ENCODE measurements at regions not wholly inside any gene's neighbourhood (a gene's known extent, or its start where the extent isn't known, plus 50 kb on each side); places are given as distances from the start of the nearest gene placed in this dataset.

DNA sequence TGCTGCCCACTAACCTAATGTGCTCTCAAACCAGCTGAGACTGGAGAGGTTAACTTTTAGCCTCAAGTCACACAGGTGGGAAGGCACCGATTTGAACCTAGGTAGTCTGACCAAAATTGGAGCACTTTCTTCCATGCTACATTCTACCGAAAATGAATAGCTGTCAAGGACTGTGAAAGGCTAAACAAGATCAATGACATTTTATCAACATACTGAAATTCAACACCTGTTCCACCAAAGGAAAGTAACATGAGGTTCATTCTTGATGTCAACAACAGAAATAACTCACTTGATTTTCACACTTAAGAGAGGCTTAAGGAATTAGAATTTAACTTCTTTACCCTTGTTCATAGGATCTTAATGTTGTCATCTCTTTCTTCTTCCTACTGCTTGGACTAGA is 284.4 kb upstream of the MON1B start:
- Histone ChIP-seq H3K9ac (ENCODE audit: low read depth, low read length) (no peak overlapping the region), H3K27me3 (ENCODE audit: insufficient read depth, low read length) (no peaks in the 10 kb centered on the region), H3K4me3 (ENCODE audit: low read length) (no peak overlapping the region), H3K4me1 (ENCODE audit: insufficient read depth, low read length) (no peaks in the 10 kb centered on the region), H3K27ac (ENCODE audit: low read depth, low read length) (no peak overlapping the region), H3K36me3 (ENCODE audit: insufficient read depth, low read length) (no peaks in the 10 kb centered on the region), H3K9me3 (ENCODE audit: insufficient read depth, low read depth, low read length) (no peaks in the 10 kb centered on the region)
- 96% methylated on average over 2 of the region's 2 CpGs for WGBS

DNA sequence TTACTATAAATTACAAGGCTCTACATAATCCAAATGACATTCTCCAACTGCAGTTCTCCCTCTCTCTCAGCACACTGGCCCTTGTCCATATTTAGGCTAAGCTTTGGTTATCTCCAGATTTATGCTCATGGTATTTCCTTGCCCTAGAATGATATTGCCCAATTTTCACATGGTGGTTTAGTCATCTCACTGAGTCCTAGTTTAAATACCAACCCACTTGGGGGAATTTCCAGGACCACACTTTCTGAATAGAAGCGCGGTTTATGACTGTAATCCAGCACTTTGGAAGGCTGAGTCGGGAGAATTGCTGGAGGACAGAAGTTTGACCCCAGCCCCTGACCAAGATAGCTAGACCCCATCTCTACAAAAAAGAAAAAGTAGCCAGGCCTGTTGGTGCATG is 280.1 kb upstream of the MON1B start:
- Histone ChIP-seq H3K27ac (ENCODE audit: low read depth, low read length) (no peak overlapping the region), H3K36me3 (ENCODE audit: insufficient read depth, low read length) (no peaks in the 10 kb centered on the region), H3K27me3 (ENCODE audit: insufficient read depth, low read length) (no peaks in the 10 kb centered on the region), H3K9me3 (ENCODE audit: insufficient read depth, low read depth, low read length) (no peaks in the 10 kb centered on the region), H3K4me3 (ENCODE audit: low read length) (no peak overlapping the region), H3K4me1 (ENCODE audit: insufficient read depth, low read length) (no peaks in the 10 kb centered on the region), H3K9ac (ENCODE audit: low read depth, low read length) (no peak overlapping the region)
- 96% methylated on average over 3 of the region's 3 CpGs for WGBS

DNA sequence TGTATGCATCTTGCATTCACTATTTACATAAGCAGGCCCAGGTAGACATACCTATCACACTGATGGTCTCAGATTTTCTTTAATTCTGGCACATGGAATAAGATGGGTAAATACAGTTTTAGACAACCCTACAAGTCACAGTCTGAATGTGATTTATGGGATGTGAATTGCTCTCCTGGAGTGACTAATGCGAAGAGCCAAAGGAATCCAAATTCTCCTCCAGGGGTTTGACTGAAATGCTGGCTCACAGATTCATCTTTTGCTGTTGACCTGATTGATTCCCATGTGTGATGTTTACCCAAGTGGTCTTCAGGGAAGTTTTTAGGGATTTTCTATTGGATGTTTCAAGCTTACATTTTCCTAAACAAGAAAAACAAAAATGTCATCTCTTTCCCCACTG is 277.9 kb upstream of the MON1B start:
- Histone ChIP-seq H3K9me3 (ENCODE audit: insufficient read depth, low read depth, low read length) (no peaks in the 10 kb centered on the region), H3K4me1 (ENCODE audit: insufficient read depth, low read length) (no peaks in the 10 kb centered on the region), H3K27ac (ENCODE audit: low read depth, low read length) (no peak overlapping the region), H3K27me3 (ENCODE audit: insufficient read depth, low read length) (no peaks in the 10 kb centered on the region), H3K9ac (ENCODE audit: low read depth, low read length) (no peak overlapping the region), H3K4me3 (ENCODE audit: low read length) (no peak overlapping the region), H3K36me3 (ENCODE audit: insufficient read depth, low read length) (no peaks in the 10 kb centered on the region)
- 89% methylated on average over 1 of the region's 1 CpG for WGBS

DNA sequence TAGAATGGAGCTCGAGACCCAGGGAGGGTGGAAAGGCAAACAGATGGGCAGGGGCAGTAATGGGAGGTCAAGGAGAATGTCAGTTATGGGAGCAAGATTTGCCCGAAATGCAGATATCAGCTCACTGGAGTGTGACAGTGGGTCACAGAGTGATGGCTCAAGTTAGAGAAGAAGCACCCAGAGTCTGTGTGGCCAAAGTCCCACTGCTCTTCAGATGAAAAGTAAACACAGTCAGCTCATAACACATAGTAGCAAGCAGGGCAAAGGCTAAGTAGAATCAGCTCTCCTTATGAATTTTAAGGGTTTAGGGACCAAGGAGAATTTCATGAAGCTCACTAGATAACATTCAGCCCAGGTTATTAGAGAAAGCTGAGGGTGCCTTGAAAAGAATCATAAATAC is 264.9 kb upstream of the MON1B start:
- H3K9me3 ChIP-seq (ENCODE audit: insufficient read depth, low read depth, low read length) = no peaks in the 10 kb centered on the region
- H3K4me3 ChIP-seq (ENCODE audit: low read length) = no peak overlapping the region
- H3K9ac ChIP-seq (ENCODE audit: low read depth, low read length) = no peak overlapping the region
- H3K27ac ChIP-seq (ENCODE audit: low read depth, low read length) = no peak overlapping the region
- H3K4me1 ChIP-seq (ENCODE audit: insufficient read depth, low read length) = peaks cover 5% of the 10 kb centered on the region; the same call in 1 of the 2 replicates
- H3K27me3 ChIP-seq (ENCODE audit: insufficient read depth, low read length) = no peaks in the 10 kb centered on the region
- 93% methylated on average over 2 of the region's 2 CpGs for WGBS
- no peaks in the 10 kb centered on the region for H3K36me3 ChIP-seq (ENCODE audit: insufficient read depth, low read length)

DNA sequence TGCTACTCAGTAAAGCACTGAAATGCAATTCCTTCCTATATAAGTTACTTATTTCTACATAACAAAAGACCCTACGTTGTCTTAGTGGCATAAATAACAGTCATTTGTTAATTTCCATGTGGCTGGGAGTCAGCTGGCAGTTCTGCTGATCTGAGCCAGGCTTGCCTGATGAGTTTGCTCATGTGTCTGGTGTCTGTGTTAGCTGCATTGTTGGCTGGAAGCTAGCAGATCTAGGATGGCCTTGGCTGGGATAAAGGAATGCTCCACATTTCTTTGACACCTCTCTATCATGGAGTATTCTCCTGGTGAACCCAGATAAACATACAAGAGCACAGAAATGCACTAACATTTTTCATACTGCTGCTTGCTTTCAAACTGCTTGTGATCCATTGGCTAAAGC is 264.4 kb upstream of the MON1B start:
- WGBS = 47% methylated on average over 1 of the region's 1 CpG
- peaks cover 5% of the 10 kb centered on the region; the same call in 1 of the 2 replicates for H3K4me1 ChIP-seq (ENCODE audit: insufficient read depth, low read length)
- no peak overlapping the region for H3K4me3 ChIP-seq (ENCODE audit: low read length)
- H3K9me3 ChIP-seq (ENCODE audit: insufficient read depth, low read depth, low read length) = no peaks in the 10 kb centered on the region
- H3K27ac ChIP-seq (ENCODE audit: low read depth, low read length) = no peak overlapping the region
- no peaks in the 10 kb centered on the region for H3K27me3 ChIP-seq (ENCODE audit: insufficient read depth, low read length)
- H3K9ac ChIP-seq (ENCODE audit: low read depth, low read length) = no peak overlapping the region
- H3K36me3 ChIP-seq (ENCODE audit: insufficient read depth, low read length) = no peaks in the 10 kb centered on the region

DNA sequence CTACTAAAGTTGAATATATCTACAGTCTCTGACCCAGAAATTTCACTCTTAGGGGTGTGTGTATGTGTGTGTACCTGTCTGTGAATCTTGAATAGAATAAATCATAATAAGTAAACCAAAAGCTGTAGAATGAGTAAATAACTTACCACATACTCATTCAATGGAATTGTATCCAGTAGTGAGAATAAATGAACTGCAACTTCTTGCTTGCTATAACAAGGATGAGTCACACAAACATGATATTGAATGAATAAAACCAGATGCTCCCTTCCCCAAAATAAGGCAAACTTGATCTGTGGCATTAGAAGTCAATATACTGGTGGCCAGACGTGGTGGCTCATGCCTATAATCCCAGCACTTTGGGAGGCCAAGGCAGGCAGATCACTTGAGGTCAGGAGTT is 259.8 kb upstream of the MON1B start:
- H3K9me3 ChIP-seq (ENCODE audit: insufficient read depth, low read depth, low read length) = no peaks in the 10 kb centered on the region
- no peak overlapping the region for H3K27ac ChIP-seq (ENCODE audit: low read depth, low read length)
- no peak overlapping the region for H3K4me3 ChIP-seq (ENCODE audit: low read length)
- H3K4me1 ChIP-seq (ENCODE audit: insufficient read depth, low read length) = peaks cover 5% of the 10 kb centered on the region; the same call in 1 of the 2 replicates
- H3K36me3 ChIP-seq (ENCODE audit: insufficient read depth, low read length) = no peaks in the 10 kb centered on the region
- 75% methylated on average over 1 of the region's 1 CpG for WGBS
- H3K9ac ChIP-seq (ENCODE audit: low read depth, low read length) = no peak overlapping the region
- no peaks in the 10 kb centered on the region for H3K27me3 ChIP-seq (ENCODE audit: insufficient read depth, low read length)

DNA sequence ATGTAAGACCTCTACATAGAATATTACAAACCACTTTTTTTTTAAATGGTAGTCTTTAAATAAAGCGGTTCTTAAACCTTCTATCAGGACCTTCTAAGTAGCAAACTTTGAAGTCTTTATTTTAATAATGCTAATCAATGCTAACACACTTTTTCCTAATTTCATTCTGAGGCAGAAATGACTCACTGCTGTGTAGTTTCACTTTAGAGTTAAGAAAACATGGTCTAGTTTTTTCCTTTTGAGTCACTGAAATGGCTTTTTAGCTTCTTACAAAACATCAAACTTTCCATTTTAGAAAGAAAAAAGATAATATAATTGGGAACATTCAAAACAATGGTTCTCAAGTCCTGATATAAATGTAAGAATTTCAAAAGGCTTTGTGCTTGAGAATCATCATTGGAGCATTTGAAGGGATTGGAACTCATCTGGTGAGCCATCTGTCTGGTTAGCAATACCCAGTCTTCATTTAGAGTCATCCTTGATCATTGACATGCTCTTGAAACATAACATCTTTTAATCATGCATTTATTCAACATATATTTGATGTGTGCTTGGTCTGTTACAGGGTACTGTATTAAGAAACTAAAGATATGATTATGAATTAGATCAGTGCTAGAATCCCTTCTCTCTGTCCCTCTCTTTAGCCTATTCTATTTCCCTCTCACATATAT is 258.3 kb upstream of the MON1B start:
- no peaks in the 10 kb centered on the region for H3K27me3 ChIP-seq (ENCODE audit: insufficient read depth, low read length)
- no peak overlapping the region for H3K4me3 ChIP-seq (ENCODE audit: low read length)
- WGBS = 100% methylated on average over 1 of the region's 1 CpG
- no peaks in the 10 kb centered on the region for H3K9me3 ChIP-seq (ENCODE audit: insufficient read depth, low read depth, low read length)
- no peak overlapping the region for H3K27ac ChIP-seq (ENCODE audit: low read depth, low read length)
- H3K9ac ChIP-seq (ENCODE audit: low read depth, low read length) = no peak overlapping the region
- no peaks in the 10 kb centered on the region for H3K36me3 ChIP-seq (ENCODE audit: insufficient read depth, low read length)
- H3K4me1 ChIP-seq (ENCODE audit: insufficient read depth, low read length) = no peaks in the 10 kb centered on the region

DNA sequence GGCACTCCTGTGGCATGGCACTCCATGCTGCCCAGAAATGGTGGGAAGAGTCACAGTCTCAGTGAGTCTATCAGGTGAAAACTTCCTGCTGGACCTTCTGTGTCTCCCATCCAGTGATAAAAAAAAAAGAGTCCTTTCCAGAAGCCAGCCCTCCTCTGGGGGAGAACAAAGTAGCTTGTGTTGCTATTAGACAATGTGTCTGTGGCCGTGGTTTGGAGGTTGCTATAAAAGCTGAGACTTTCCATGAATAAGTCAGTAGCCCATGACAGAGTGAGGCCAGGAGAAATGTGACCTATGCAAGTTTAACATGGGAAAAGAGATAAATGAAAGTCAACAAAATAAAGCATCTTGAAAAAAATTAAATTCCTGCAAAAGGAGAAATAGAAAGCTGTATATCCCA is 250.7 kb upstream of the MON1B start:
- Histone ChIP-seq H3K27ac (ENCODE audit: low read depth, low read length) (no peak overlapping the region), H3K27me3 (ENCODE audit: insufficient read depth, low read length) (no peaks in the 10 kb centered on the region), H3K9me3 (ENCODE audit: insufficient read depth, low read depth, low read length) (no peaks in the 10 kb centered on the region), H3K4me3 (ENCODE audit: low read length) (no peak overlapping the region), H3K4me1 (ENCODE audit: insufficient read depth, low read length) (no peaks in the 10 kb centered on the region), H3K36me3 (ENCODE audit: insufficient read depth, low read length) (no peaks in the 10 kb centered on the region), H3K9ac (ENCODE audit: low read depth, low read length) (no peak overlapping the region)
- WGBS = 90% methylated on average over 1 of the region's 1 CpG

DNA sequence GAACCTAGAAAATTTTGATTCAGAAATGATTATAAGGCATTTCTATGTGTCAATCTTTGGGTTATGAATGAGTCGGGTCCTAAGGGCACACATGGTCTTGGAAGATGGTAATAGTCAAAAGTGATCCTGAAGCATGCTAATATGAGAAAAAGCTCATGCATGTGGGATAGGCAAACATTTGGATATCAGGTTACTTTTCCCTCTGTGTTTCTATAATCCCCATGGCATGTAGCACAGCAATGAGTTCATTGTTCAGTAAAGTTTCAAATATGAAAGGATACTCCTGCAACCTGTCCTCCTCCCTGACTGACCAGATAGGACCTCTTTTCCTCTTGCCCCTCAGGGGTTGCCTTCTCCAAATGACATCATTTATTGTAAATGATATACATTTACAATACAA is 249.9 kb upstream of the MON1B start:
- no peaks in the 10 kb centered on the region for H3K36me3 ChIP-seq (ENCODE audit: insufficient read depth, low read length)
- whole genome bisulfite sequencing = 88% methylated on average over 1 of the region's 1 CpG

DNA sequence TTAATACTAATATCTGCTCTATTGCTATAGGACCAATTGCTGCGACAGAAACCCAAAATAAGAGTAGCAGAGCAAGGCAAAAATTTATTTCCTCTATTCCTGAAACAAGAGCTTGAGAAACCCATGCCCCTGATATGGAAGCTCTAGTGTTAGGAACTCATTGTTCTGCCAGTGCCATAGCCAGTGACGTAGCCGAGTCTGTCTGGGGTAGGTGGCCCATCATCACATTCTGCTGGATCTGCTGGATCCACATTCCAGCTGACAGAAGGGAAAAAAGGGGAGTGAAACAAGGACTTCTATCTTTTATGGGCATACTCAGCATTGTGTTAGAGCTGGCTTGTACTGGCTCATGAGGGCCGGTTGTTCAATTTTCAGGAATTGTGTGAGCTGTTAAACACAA is 248.9 kb upstream of the MON1B start:
- Histone ChIP-seq H3K4me3 (ENCODE audit: low read length) (no peak overlapping the region), H3K4me1 (ENCODE audit: insufficient read depth, low read length) (peaks cover 10% of the 10 kb centered on the region; the same call in 1 of the 2 replicates), H3K9me3 (ENCODE audit: insufficient read depth, low read depth, low read length) (no peaks in the 10 kb centered on the region), H3K27me3 (ENCODE audit: insufficient read depth, low read length) (no peaks in the 10 kb centered on the region), H3K36me3 (ENCODE audit: insufficient read depth, low read length) (no peaks in the 10 kb centered on the region), H3K9ac (ENCODE audit: low read depth, low read length) (no peak overlapping the region), H3K27ac (ENCODE audit: low read depth, low read length) (no peak overlapping the region)
- WGBS = 89% methylated on average over 4 of the region's 4 CpGs

More for the DNA sequence above, 249.9 kb upstream of the MON1B start:
- H3K4me3 ChIP-seq (ENCODE audit: low read length) = no peak overlapping the region
- no peaks in the 10 kb centered on the region for H3K27me3 ChIP-seq (ENCODE audit: insufficient read depth, low read length)
- H3K4me1 ChIP-seq (ENCODE audit: insufficient read depth, low read length) = 0 out of 2 replicates have a peak, but pooled peaks cover under 1% of the 10 kb centered on the region
- no peak overlapping the region for H3K9ac ChIP-seq (ENCODE audit: low read depth, low read length)
- no peaks in the 10 kb centered on the region for H3K9me3 ChIP-seq (ENCODE audit: insufficient read depth, low read depth, low read length)
- H3K27ac ChIP-seq (ENCODE audit: low read depth, low read length) = no peak overlapping the region

DNA sequence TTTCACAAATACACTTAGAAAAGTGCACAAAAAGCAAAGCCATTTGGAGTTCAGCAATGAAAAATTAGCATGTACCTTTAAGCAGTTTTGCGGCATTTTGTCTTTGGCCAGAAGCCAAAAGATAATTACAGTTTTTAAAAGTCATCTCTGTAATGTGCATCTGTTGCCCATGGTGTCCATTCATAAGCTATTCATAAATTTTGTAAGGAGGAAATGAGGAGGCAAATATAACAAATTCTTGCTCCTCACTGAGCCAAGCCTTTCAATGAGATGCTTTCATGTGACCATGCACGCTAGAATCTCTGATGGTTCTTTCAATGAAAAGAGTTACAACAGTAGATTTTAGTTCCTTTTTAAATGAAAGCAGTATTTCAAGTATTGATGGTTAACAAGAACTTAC is 247.1 kb upstream of the MON1B start:
- WGBS = 98% methylated on average over 2 of the region's 2 CpGs
- no peak overlapping the region for H3K9ac ChIP-seq (ENCODE audit: low read depth, low read length)
- no peak overlapping the region for H3K4me3 ChIP-seq (ENCODE audit: low read length)
- no peak overlapping the region for H3K27ac ChIP-seq (ENCODE audit: low read depth, low read length)
- H3K9me3 ChIP-seq (ENCODE audit: insufficient read depth, low read depth, low read length) = no peaks in the 10 kb centered on the region
- H3K4me1 ChIP-seq (ENCODE audit: insufficient read depth, low read length) = peaks cover 13% of the 10 kb centered on the region; the same call in 1 of the 2 replicates
- H3K27me3 ChIP-seq (ENCODE audit: insufficient read depth, low read length) = no peaks in the 10 kb centered on the region
- no peaks in the 10 kb centered on the region for H3K36me3 ChIP-seq (ENCODE audit: insufficient read depth, low read length)

DNA sequence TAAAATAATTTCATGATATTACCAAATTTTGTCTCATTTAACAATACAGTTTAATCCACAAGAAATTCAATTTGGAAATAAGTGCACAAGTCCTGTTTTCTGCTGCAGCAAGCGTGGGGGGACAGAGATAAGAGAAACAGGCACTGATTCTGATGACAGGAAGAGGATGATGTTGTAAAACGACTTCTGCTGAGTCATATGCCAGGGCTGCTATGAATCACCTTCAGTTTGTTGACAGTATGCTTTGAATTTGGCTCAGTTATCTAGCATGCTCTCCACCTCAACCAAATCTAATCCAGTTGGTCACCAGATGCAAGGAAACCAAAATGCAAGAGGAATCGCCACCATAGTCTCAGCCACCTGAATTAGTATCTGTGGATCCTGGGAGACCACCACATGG is 244.1 kb upstream of the MON1B start:
- no peaks in the 10 kb centered on the region for H3K36me3 ChIP-seq (ENCODE audit: insufficient read depth, low read length)
- no peak overlapping the region for H3K4me3 ChIP-seq (ENCODE audit: low read length)
- WGBS = 71% methylated on average over 3 of the region's 3 CpGs
- no peaks in the 10 kb centered on the region for H3K27me3 ChIP-seq (ENCODE audit: insufficient read depth, low read length)
- H3K4me1 ChIP-seq (ENCODE audit: insufficient read depth, low read length) = peaks cover 13% of the 10 kb centered on the region; the same call in 1 of the 2 replicates
- H3K9me3 ChIP-seq (ENCODE audit: insufficient read depth, low read depth, low read length) = no peaks in the 10 kb centered on the region
- H3K9ac ChIP-seq (ENCODE audit: low read depth, low read length) = no peak overlapping the region
- H3K27ac ChIP-seq (ENCODE audit: low read depth, low read length) = 0 out of 2 replicates have a peak overlapping the region, but pooled peaks have one; percentile 17
